ENCODE measurements at regions not wholly inside any gene's neighbourhood (a gene's known extent, or its start where the extent isn't known, plus 50 kb on each side); places are given as distances from the start of the nearest gene placed in this dataset.

GRCh38 chr1:182133181-182133580, 71.7 kb upstream of the ZNF648 start:
- no peak for TF ChIP-seq POLR2A (IDR thresholded peaks at IDR 0.05)
- TF ChIP-seq, protein P1, sequence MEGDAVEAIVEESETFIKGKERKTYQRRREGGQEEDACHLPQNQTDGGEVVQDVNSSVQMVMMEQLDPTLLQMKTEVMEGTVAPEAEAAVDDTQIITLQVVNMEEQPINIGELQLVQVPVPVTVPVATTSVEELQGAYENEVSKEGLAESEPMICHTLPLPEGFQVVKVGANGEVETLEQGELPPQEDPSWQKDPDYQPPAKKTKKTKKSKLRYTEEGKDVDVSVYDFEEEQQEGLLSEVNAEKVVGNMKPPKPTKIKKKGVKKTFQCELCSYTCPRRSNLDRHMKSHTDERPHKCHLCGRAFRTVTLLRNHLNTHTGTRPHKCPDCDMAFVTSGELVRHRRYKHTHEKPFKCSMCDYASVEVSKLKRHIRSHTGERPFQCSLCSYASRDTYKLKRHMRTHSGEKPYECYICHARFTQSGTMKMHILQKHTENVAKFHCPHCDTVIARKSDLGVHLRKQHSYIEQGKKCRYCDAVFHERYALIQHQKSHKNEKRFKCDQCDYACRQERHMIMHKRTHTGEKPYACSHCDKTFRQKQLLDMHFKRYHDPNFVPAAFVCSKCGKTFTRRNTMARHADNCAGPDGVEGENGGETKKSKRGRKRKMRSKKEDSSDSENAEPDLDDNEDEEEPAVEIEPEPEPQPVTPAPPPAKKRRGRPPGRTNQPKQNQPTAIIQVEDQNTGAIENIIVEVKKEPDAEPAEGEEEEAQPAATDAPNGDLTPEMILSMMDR (IDR thresholded peaks at IDR 0.05) = no peak
- TF ChIP-seq EP300 (IDR thresholded peaks at IDR 0.05; ENCODE audit: low read depth) = no peak
